HG02884 (cell line): ENCODE measurements at regions not wholly inside any gene's neighbourhood (a gene's known extent, or its start where the extent isn't known, plus 50 kb on each side); places are given as distances from the start of the nearest gene placed in this dataset.
"Not testable (repeated sequence)": the region's sequence is repeated elsewhere in the genome, so short reads cannot be mapped to it uniquely, and the experiment has no call there.

Source experiments
- ATAC-seq: cut with Tn5 transposase; IDR thresholded peaks from one replicate; pipeline ENCODE4 v1.9.1; 2021; ENCODE audit warnings: mild to moderate bottlenecking, moderate library complexity; ENCODE audit not compliant: unreplicated experiment

DNA sequence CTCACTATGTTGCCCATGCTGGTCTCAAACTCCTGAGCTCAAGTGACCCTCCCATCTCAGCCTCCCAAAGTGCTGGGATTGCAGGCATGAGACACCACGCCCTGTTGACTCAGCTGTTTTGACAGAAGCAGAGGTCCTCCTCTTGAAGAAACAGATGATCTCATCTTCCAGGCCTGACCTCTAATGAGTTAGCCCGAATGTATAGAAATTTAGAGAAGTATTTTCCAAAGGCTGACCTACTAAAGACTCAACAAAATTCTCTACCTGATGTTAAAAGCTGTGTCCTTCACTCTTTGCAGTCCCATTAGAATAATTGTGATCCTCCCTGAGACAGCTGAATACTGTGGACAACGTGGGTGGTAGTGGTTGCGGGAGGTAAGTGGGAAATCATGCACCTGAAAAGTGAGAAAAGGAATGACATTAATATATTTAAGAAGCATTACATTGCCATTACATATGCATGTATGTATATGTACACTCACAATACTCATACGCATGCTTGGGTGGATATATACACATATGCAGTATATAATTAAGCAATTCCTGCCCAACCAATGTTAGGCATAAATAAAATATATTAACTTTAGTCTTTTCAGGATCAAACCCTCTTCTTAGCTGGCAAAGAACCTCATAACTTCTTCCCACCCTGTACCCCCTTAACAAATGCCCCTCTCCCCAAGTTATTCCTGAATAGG, 204.6 kb upstream of the NR2F2 start:
- ATAC-seq, result no peak

DNA sequence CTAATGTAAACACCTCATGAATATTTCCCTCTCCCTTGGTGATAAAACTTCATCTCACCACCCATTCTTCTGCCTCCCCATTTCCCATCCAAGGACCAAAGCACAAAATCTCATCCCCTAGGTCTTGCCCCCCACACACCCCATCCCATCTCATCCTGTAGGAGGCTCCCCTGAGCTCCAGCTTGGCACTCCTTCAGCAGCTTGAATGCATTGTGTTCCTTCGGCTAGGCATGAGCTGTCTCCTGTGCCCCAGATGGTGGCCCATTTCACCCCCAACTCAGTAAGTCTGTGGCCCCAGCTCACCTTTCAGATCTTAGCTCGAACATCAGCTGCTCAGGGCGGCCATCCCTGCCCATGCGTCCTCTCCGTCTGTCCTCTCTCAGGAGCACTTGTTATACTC, 203.6 kb upstream of the NR2F2 start:
- no peak for ATAC-seq

DNA sequence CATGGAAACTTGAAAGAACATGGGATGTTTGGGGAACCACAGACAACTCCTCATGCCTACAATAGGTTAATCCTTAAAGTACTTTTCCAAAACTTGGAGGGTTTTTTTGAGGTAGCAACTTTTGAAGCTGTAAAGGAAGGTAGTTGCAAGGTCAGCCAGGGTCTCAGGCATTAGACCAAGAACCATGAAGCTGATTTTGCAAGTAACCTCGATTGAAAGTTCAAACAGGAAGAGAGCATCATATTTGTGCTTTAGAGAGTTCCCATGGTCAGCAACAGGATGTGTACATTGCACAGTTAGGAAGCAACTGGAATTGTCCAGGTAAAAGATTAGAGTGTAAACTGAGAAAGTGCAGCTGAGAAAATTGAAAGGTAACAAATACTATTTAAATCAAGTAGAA, 199.8 kb upstream of the NR2F2 start:
- ATAC-seq, result no peak

DNA sequence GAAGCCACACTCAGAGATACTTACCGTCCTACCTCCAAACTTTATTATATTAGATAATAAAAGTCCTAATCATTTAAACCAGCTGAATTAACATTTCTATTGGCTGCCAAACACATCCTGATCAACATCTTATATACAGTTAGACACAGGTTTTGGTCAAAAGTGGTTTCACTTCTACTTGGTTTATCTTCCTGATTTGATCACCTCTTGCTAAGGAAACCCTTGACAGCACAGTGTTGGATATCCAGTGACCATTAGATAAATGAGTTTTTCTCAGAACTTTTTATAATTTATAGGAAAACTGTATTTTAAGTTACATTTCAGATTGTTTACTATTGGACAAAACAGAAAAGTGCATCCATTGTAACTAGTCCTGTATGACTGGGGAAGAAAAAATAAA, 198.4 kb upstream of the NR2F2 start:
- ATAC-seq, result no peak

DNA sequence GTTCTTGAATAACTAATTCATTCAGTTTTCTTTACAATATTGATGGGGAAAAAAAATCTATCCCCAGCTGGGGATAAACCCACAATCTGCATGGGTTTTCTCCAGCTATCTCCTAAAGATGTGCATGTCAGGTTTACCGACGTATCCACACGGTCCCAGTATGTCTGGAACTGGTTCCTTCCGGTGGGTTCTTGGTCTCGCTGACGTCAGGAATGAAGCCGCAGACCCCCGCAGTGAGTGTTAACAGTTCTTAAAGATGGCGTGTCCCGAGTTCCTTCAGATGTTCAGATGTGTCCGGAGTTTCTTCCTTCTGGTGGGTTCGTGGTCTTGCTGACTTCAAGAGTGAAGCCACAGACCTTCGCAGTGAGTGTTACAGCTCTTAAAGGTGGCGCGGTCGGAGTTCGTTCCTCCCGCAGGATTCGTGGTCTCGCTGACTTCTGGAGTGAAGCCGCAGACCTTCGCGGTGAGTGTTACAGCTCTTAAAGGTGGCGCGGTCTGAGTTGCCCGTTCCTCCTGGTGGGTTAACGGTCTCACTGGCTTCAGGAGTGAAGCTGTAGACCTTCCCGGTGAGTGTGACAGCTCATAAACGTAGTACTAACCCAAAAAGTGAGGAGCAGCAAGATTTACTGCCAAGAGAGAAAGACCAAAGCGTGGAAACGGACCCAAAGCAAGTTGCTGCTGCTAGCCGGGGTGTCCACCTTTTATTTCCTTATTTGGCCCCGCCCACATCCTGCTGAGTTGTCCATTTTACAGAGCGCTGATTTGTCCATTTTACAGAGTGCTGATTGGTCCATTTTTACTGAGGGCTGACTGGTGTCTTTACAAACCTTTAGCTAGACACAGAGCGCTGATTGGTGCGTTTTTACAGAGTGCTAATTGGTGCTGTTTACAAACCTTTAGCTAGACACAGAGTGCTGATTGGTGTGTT, 195.1 kb upstream of the NR2F2 start:
- no peak for ATAC-seq

DNA sequence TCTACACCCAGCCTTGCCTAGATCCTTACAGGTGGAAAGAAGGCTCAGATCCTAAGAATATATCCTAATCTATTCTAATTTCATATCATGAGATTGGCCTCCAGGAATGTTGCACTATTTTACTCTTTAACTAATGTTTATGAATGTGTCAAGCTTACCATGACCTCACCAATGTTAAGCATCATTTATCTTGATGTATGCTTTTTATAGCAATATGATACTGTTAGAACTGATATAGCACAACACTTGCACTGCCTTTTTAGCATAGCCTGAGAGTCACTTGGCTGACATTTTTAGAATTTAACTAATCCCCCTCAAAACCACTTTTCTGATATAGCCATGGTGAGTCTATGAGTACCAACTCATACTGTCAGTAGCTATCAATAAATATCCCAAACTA, 191.5 kb upstream of the NR2F2 start:
- no peak for ATAC-seq

DNA sequence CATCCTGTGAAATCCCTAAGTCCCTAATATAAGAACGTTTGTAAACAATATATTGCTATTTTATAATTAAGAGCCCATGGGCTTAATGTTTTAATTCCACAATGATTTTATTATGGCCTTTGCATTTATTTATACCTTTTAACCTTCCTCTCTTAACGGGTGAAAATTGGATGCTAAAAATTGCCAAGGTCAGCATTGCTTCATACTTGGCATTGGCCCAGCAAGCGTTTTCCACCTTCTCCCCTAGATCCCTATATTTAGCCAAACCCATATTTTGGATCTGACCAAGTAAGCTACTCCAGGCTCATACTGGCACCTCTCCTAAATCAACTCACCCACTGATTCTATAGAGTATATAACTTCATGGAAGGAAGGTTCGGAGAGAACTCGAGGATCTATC, 188.0 kb upstream of the NR2F2 start:
- no peak for ATAC-seq

DNA sequence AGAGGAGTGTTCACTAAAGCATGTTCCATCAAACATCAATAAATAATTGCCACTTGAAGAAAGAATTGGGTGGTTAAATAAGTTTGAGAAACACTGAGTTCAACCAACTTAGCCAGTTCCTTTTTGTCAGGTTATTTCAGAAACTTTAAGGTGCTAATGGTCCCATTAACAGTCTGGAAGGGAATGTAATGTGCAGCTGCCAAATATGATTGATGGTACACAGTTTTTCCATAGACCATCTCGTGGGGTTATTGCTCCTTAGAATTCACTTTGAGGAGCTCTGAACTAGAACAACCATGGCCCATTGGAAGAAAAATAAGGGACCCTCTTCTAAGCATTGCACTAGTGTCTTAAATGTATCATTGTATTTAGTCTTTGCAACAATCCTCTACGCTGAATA, 185.8 kb upstream of the NR2F2 start:
- no peak for ATAC-seq

DNA sequence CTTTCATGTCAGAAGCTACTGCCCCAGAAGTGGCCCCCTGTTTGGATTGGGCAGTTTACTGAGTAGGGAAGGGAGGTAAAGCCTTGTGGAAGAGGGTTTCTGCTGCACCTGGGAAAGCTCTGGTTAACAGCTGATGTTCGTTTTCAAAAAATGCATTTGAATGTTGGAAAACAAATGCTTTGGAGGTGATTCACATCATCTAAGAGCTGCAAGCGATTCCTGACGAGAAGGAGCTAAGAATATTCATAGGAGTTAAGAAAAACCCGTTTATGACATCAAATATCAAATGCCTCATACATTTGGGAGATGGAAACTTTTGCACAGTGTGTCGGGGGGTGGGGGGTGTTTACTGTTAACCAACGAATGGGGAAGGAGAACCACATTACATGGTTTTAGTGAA, 183.8 kb upstream of the NR2F2 start:
- ATAC-seq, result no peak

DNA sequence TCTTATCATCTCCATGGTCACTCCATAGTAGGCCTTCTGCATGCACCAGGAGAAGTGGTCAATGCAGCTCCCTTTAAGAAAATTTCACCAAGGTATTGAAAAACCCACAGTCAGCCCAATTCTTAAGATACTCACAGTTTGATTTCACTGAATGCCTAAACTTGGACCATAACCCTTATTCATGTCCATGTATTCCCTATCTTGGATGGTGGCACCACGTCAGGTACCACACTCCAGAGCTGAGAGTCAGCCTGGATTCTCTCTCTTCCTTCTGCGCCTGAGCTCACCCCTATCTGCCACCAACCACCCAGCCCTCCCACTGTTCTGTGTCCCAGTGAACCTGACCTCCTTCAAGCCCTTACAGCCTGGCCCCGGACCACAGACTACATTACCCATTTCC, 183.2 kb upstream of the NR2F2 start:
- ATAC-seq, result no peak

DNA sequence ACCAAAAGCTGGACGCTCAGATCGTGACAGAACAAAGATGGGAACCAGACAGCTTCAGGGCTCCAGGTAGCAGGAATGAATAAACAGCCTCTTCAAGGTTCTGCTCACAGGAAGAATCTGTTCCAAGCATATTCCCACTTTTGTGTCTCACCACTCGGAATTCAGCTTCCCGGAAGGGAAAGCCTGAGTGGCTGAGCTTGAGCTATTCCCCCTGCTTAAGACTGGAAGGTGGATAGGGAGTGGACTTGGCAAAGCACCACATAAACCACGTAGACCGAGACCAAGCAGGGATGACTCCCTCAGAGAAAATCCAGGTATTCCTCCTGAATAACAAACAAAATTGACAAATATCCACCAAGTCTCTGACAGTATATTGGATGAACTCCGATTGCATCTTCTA, 180.2 kb upstream of the NR2F2 start:
- no peak for ATAC-seq

DNA sequence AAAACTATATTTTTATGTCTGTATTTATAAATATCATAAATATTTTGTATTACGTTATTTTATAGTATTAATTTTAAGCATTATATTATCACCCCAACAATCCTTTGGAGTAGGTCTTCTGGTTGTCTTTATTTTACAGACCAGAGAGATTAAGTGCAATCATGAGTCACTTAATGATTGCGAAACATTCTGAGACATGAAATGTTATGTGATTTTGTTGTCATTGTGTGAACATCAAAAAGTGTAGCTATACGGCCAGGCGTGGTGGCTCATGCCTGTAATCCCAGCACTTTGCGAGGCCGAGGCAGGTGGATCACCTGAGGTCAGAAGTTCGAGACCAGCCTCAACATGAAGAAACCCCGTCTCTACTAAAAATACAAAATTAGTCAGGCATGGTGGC, 178.8 kb upstream of the NR2F2 start:
- ATAC-seq, result not testable (repeated sequence)

DNA sequence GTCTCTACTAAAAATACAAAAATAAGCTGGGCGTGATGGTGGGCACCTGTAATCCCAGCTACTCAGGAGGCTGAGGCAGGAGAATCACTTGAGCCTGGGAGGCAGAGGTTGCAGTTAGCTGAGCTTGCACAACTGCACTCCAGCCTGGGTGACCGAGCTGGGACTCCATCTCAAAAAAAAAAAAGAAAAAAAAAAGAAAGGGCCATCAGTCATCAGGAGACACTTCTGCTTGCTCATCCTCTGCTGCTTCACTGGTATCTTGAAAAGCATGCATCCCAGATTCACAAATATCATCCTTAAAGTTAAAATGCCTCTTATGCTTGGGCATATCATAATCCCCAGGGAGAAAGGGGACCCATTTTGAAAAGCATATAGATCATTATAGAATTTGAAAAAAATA, 176.6 kb upstream of the NR2F2 start:
- no peak for ATAC-seq

DNA sequence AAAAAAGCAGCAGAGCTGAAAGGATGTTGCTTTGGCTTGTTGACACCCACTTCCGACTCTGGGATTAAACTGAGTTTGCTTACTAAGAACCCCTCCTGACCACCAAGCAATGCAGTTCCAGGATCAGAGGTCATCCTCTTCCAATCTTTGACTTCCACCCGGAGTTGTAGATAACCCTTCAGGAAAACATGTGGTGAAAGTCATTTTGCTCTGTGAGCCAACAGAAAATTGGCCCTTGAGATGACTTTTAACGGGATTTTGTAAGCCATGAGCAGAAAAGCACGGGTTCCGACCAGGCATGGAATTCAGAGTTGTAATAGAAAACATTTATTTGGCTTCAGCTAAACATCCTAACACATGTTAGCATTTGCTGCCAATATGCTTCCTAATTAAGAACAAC, 171.6 kb upstream of the NR2F2 start:
- no peak for ATAC-seq

DNA sequence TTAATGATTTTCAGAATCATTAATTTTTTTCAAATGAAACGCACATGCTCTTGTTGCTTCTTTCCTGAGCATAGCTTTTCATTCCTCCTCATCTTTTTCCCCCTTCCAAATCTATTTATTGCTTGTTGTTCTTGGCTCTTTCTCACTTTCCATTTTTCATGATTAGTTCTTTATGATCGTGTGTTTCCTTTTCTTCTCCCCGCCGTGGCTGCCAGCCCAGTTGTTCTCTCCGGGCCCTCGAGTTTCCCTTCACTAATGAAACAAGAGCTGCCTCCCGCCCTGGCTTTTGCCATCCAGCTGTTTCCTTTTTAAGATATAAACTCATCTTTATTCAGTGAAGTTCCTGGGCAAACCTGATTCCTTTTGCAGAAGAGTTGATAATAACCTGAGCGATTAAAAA, 170.2 kb upstream of the NR2F2 start:
- no peak for ATAC-seq

DNA sequence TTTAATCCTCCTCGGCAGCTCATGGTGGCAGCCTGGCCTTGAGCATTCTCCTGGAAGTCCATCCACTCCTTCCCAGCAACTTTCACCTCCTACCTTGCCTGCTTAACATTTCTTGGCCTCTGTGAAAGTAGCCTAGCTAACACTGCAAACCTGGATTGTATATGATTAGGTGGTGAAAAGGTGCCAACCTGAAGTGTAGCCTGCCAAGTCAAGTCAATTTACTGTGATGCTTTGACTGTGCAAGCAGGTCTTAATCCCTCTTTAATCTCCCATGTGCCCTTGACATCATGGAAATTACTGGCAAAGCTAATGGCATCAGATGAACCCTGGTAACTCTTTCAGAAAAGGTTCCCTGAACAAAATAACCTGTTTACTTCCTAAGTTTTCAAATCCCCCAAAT, 169.7 kb upstream of the NR2F2 start:
- no peak for ATAC-seq

DNA sequence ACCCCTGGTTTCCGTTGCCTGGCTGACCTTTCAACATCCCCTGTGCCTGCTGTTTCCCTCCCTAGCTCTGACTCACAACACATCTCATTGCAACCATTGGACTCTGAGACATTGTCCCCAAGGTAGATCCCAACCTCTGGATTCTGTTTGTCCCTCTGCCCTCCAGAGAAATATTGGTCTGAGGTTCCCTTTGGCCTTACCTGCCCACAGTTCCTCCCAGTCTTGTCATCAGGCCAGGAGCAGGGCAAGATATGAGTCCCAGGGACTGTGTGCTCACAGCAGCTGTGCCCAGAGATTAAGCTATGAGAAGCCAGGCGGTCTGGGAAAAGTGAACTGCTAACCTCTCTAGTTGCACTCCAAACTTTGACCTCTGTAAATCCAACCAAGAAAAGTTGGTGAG, 168.2 kb upstream of the NR2F2 start:
- ATAC-seq, result no peak

DNA sequence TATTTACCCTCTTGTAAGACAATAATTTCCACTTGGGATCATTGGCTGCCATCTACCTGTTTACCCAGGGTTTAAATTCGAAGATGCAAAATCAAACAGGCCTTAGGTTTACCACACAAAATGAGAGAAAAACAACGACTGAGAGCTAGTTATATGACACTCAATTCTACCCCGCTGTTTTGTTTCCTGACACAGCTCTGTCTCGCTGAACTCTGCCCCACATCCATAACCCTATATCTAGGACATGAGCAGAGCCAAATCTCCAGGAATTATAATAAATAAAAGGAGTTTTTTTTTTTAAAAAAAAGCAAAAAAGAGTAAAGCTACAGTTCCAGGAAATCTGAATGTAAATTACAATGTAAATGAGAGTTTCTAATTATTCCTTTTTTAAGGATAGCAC, 165.4 kb upstream of the NR2F2 start:
- ATAC-seq, result no peak

DNA sequence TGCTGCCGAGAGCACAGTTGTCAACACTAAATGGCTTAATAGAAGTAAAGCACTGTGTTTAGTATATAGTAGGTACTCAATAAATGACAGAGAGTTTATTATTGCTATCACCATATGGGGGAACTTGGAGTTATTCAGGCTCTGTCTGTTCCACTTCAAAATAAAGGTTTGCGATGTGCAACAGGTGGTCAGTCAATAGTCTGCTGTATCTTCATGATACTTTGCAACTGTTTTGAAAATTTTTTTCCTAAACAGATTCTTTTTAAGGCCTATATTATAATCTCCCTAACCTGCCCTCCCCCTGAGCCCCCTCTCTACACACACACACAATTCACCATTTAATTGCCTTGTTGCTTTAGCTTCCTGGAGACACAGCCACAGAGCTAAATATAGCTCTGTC, 164.7 kb upstream of the NR2F2 start:
- ATAC-seq, result no peak

DNA sequence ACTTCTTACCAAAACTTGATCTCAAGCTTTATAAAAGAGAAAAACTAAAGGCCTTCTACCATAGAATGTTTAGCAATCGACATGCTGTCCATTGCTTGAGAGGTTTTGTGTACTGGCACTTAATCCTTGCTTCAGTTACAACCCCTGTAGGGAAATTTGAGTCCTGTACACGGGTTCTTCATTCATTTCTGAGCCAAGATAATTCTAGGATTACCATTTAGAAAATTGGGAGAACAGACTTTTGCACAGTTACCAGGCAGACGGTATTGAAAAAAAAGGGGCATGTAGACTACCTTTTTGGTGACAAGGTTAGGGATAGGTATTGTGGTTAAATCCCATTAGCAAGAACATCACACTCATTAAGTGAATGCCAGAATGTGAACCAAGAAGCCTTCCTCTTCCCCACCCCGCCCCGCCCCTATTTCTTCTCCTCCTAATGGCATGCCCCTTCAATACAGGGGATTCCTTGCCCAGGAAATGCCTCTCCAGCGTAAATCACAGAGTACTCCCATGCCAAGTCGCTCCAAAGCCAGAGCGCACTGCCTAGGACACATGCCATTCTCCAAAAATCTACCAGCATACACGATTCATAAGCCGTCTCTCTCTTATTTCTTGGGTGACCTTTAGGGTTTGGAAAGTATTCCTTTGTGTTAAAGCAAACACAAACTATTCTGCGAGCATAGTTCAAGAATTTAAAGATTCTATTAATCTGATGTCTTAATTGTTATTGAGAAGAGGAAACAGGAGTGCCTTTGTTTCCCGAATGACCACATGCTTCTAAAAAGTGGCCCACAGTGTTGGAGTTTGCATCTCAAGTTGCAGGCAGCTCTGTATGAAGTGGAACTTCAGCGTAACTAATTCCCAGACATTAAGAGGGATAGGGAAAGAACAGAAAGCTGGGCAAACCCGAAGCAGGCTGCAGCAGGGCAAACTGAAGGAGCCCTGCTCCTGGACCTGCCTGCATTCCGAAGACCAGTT, 164.0 kb upstream of the NR2F2 start:
- ATAC-seq, result no peak

DNA sequence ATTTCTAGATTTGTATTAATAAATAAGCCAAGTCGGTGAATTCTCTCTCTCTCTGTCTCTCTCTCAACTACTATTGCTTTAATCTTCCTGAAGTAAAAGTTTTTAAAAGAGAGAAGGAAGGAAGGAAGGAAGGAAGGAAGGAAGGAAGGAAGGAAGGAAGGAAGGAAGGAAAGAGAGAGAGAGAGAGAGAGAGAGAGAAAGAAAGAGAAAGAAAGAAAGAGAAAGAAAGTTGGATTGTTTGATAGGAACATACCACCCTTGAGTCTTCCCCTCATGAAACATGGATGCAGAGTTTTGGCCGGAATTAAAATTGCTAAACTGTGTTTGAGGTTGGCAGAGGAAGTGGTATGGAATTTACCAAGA, 159.9 kb upstream of the NR2F2 start:
- ATAC-seq, result not testable (repeated sequence)
